Transverse colon (tissue), 4 donors: ENCODE measurements at regions not wholly inside any gene's neighbourhood (a gene's known extent, or its start where the extent isn't known, plus 50 kb on each side); places are given as distances from the start of the nearest gene placed in this dataset.

Experiments
- DNase-seq: peaks from one replicate; pipeline ENCODE4 v3.0.0-alpha.2; 2019
- H3K27ac ChIP-seq, 4 donors: fragments of 200-600 bp; sonication (generic); 2 replicates each; pipeline ENCODE4 v1.5.1; 2016 to 2018; ENCODE audit warnings: inconsistent platforms in 4 of 4
- H3K27me3 ChIP-seq: fragments of 200-600 bp; sonication (generic); 2 replicates; pipeline ENCODE4 v1.5.1; 2017; ENCODE audit warnings: inconsistent platforms
- H3K36me3 ChIP-seq, 4 donors: fragments of 200-600 bp; sonication (generic); 2 replicates each; pipeline ENCODE4 v1.5.1; 2017 to 2019; ENCODE audit warnings: inconsistent platforms in 4 of 4
- H3K4me1 ChIP-seq, 4 donors: fragments of 200-600 bp; sonication (generic); 2 replicates each; pipeline ENCODE4 v1.5.1; 2017 to 2020; ENCODE audit warnings: inconsistent platforms in 4 of 4
- H3K4me3 ChIP-seq, 4 donors: fragments of 200-600 bp; sonication (generic); 1 replicate in 1 of 4; 2 replicates in 3 of 4; pipeline versions ENCODE4 v1.5.1 to v1.6.1; 2017 to 2019; ENCODE audit warnings: inconsistent platforms in 4 of 4
- H3K9me3 ChIP-seq, 2 donors: fragments of 200-600 bp; sonication (generic); 2 replicates each; pipeline ENCODE4 v1.5.1; 2017 to 2019; ENCODE audit warnings: inconsistent platforms in 2 of 2
- CTCF ChIP-seq, 5 experiments: fragments of 200-600 bp in 3 of 5; fragments of 450-650 bp in 2 of 5; sonication (generic) in 3 of 5; IDR thresholded peaks; 1 replicate in 2 of 5; 2 replicates in 3 of 5; pipeline ENCODE4 v1.5.1; 2016 to 2017; ENCODE audit warnings: antibody characterized with exemption in 5 of 5, inconsistent platforms in 3 of 5, mild to moderate bottlenecking in 2 of 5, moderate library complexity in 1 of 5
- EP300 ChIP-seq: sonication (generic); formaldehyde crosslinking; IDR thresholded peaks from one replicate; pipeline ENCODE4 v1.6.1; 2017; ENCODE audit warnings: antibody characterized with exemption, low read depth
- POLR2A ChIP-seq: fragments of 450-650 bp; IDR thresholded peaks from one replicate; pipeline ENCODE4 v1.6.1; 2016; ENCODE audit warnings: antibody characterized with exemption, mild to moderate bottlenecking, moderate library complexity
- POLR2AphosphoS5 ChIP-seq, 3 donors: sonication (generic); formaldehyde crosslinking; IDR thresholded peaks; one replicate each; pipeline ENCODE4 v1.6.1; 2016; ENCODE audit warnings: antibody characterized with exemption in 3 of 3
- WGBS, 2 donors: methylation state at CpG; one replicate each; pipeline ENCODE4 v1.1.5; 2018; ENCODE audit warnings: low coverage in 1 of 2; 5-methylcytosine and 5-hydroxymethylcytosine counted together
- in situ Hi-C, 4 donors: fragments of 200-750 bp; cut with MboI; loops; one replicate each; pipeline versions ENCODE4 v1.15.0 to v1.15.1; 2017; ENCODE audit warnings: low sequenced_read_pairs in 3 of 4, low pct_ligation_motif_present in 1 of 4, low pct_unique_long_range_greater_than_20kb in 1 of 4
- intact Hi-C: fragments of 100-400 bp; cut with DNase I; formaldehyde crosslinking; loops from one replicate; pipeline ENCODE4 v1.15.1; 2023; ENCODE audit warnings: low total_unique reads

GRCh38 chr6:43967719-43968091 is 159.5 kb downstream of the MRPL14 start:
- intact Hi-C loops (loop anchor here (10.0 kb wide), 1 partner anchor 1253 kb away; no protein-coding TSS in a partner anchor), in situ Hi-C loops (no loop called here)
- Histone ChIP-seq H3K9me3 (no peaks in the 10 kb centered on the region), H3K36me3 (no peaks in the 10 kb centered on the region), H3K4me3 (no peak overlapping the region), H3K4me1 (peaks cover 0 to 14% (median 4%) of the 10 kb centered on the region in 4 donors), H3K27ac (no peak overlapping the region), H3K27me3 (no peaks in the 10 kb centered on the region)
- TF ChIP-seq EP300 (no peak), POLR2A (no peak), POLR2AphosphoS5 (IDR thresholded peaks at IDR 0.05) (no peak), CTCF (IDR thresholded peaks at IDR 0.05) (no peak)
- DNase-seq, result no peak
- WGBS, 2 donors, result 89 to 100% methylated on average over 2 to 3 of the region's 3 CpGs

GRCh38 chr6:43966853-43967718 is 160.2 kb downstream of the MRPL14 start:
- TF ChIP-seq EP300 (no peak), POLR2AphosphoS5 (IDR thresholded peaks at IDR 0.05) (no peak), POLR2A (no peak), CTCF (IDR thresholded peaks at IDR 0.05) (no peak)
- WGBS, 2 donors, result 74% methylated on average over 10 of the region's 10 CpGs; no CpG with 5 or more reads in 1 of the 2 donors
- in situ Hi-C loops, result no loop called here

GRCh38 chr6:43966374-43966658 is 160.9 kb downstream of the MRPL14 start:
- Histone ChIP-seq H3K4me3 (no peak overlapping the region), H3K36me3 (no peaks in the 10 kb centered on the region), H3K9me3 (no peaks in the 10 kb centered on the region), H3K27ac (no peak overlapping the region), H3K4me1 (peaks cover 0 to 3% (median 0%) of the 10 kb centered on the region in 4 donors), H3K27me3 (no peaks in the 10 kb centered on the region)
- no peak for DNase-seq
- intact Hi-C loops, result loop anchor here (10.0 kb wide), 1 partner anchor 1252 kb away; no protein-coding TSS in a partner anchor
- TF ChIP-seq EP300, result no peak
- in situ Hi-C loops, result no loop called here

More at GRCh38 chr6:43966853-43967718, 160.2 kb downstream of the MRPL14 start:
- no peaks in the 10 kb centered on the region for H3K27me3 ChIP-seq
- H3K36me3 ChIP-seq, result no peaks in the 10 kb centered on the region
- peaks cover 0 to 8% (median 4%) of the 10 kb centered on the region in 4 donors for H3K4me1 ChIP-seq
- DNase-seq, result no peak
- intact Hi-C loops, result loop anchor here (10.0 kb wide), 1 partner anchor 1252 kb away; no protein-coding TSS in a partner anchor
- no peak overlapping the region for H3K27ac ChIP-seq
- H3K9me3 ChIP-seq, result no peaks in the 10 kb centered on the region
- no peak overlapping the region for H3K4me3 ChIP-seq

- DNase-seq, result no peak
Measured at GRCh38 chr6:43965628-43966373, 161.5 kb downstream of the MRPL14 start.

More at GRCh38 chr6:43965628-43966373, 161.5 kb downstream of the MRPL14 start:
- no peak for TF ChIP-seq CTCF (IDR thresholded peaks at IDR 0.05)
- TF ChIP-seq POLR2A, result no peak
- no peak for TF ChIP-seq POLR2AphosphoS5 (IDR thresholded peaks at IDR 0.05)
- no peak for TF ChIP-seq EP300
- no peaks in the 10 kb centered on the region for H3K27me3 ChIP-seq
- H3K27ac ChIP-seq, result no peak overlapping the region
- 85 to 100% methylated on average over 1 to 3 of the region's 3 CpGs for WGBS, 2 donors
- H3K4me3 ChIP-seq, result no peak overlapping the region
- H3K36me3 ChIP-seq, result no peaks in the 10 kb centered on the region
- H3K4me1 ChIP-seq, result no peaks in the 10 kb centered on the region
- intact Hi-C loops, result loop anchor here (10.0 kb wide), 1 partner anchor 1251 kb away; no protein-coding TSS in a partner anchor
- no peaks in the 10 kb centered on the region for H3K9me3 ChIP-seq
- in situ Hi-C loops, result no loop called here
